ENCODE measurements at regions not wholly inside any gene's neighbourhood (a gene's known extent, or its start where the extent isn't known, plus 50 kb on each side); places are given as distances from the start of the nearest gene placed in this dataset.
"Not testable (repeated sequence)": the region's sequence is repeated elsewhere in the genome, so short reads cannot be mapped to it uniquely, and the experiment has no call there.

DNA sequence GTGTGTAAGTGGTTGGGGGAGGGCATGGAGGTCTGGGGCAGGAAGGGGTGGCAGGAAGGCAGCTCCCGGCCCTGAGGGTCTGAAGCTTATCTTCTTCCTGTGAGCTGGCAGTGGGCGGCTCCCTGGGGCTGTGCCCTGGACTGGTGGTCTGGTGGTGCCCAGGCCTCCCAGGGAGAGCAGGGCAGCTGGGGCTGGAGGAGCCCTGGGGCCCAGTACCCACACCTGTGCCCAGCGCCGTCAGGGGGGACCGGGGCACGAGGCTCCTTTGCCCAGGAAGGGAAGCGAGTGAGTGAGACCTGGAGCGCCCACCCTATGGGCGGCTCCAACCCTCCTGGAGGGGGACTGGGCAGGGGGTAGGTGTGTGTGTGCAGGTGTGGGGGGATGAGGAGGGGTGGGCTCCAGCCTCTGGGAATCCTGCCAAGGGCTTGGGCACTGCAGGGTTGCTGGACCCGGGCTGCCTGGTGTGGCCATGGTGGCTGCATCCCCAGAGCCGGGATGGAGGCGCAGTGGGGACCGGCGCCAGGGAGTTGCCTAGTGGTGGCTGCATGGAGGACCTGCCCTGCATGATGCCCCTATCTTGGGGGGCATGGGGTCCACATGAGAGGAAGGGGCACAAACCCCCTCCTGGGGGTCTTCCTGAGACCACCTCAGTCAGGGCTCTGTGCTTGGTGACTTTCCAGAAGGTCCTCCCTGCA lies 353.6 kb downstream of the TMEM121 start:
- Histone ChIP-seq H3K4me1 (no peaks in the 10 kb centered on the region), H3K27me3 (ENCODE audit: low read depth) (peaks cover 74% of the 10 kb centered on the region), H3K9me3 (replicated peaks) (no peaks in the 10 kb centered on the region), H3K4me3 (no peak overlapping the region), H3K36me3 (no peaks in the 10 kb centered on the region), H3K27ac (replicated peaks) (no peak overlapping the region)
- DNase-seq, result peak; percentile 10
- intact Hi-C loops (cut with micrococcal nuclease), result no loop called here
- TF ChIP-seq, protein P1, sequence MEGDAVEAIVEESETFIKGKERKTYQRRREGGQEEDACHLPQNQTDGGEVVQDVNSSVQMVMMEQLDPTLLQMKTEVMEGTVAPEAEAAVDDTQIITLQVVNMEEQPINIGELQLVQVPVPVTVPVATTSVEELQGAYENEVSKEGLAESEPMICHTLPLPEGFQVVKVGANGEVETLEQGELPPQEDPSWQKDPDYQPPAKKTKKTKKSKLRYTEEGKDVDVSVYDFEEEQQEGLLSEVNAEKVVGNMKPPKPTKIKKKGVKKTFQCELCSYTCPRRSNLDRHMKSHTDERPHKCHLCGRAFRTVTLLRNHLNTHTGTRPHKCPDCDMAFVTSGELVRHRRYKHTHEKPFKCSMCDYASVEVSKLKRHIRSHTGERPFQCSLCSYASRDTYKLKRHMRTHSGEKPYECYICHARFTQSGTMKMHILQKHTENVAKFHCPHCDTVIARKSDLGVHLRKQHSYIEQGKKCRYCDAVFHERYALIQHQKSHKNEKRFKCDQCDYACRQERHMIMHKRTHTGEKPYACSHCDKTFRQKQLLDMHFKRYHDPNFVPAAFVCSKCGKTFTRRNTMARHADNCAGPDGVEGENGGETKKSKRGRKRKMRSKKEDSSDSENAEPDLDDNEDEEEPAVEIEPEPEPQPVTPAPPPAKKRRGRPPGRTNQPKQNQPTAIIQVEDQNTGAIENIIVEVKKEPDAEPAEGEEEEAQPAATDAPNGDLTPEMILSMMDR (IDR thresholded peaks at IDR 0.05; ENCODE audit: borderline replicate concordance), result no peak

DNA sequence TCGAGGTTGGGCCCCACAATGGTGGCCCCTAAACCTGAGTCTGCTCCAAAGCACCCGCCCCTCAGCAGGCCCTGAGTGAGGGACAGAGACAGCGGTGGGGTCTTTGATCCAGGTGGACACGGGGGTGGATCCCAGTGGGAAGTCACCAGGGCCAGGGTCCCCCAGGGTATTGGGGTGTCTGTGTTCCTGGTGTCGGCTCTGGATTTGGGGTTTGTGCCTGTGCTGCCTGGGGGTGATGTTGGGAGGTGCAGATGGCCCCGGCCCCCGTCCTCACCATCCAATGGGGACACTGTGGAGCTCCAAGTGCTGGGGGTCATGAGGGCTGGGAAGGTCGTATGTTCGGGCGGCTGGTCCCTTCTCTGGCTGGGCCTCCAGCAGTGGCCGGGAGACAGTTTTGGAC lies 354.2 kb downstream of the TMEM121 start:
- TF ChIP-seq, protein P1 (IDR thresholded peaks at IDR 0.05; ENCODE audit: borderline replicate concordance), result no peak
- H3K4me3 ChIP-seq, result no peak overlapping the region
- intact Hi-C loops (cut with micrococcal nuclease), result no loop called here
- no peak for DNase-seq
- peaks cover 68% of the 10 kb centered on the region for H3K27me3 ChIP-seq (ENCODE audit: low read depth)
- no peaks in the 10 kb centered on the region for H3K4me1 ChIP-seq
- H3K9me3 ChIP-seq (replicated peaks), result no peaks in the 10 kb centered on the region
- no peaks in the 10 kb centered on the region for H3K36me3 ChIP-seq
- no peak overlapping the region for H3K27ac ChIP-seq (replicated peaks)

- no peaks in the 10 kb centered on the region for H3K9me3 ChIP-seq (replicated peaks)
- no peak overlapping the region for H3K27ac ChIP-seq (replicated peaks)
- intact Hi-C loops (cut with micrococcal nuclease), result no loop called here
- peak; percentile 7 for DNase-seq
- H3K27me3 ChIP-seq (ENCODE audit: low read depth), result peaks cover 62% of the 10 kb centered on the region
- TF ChIP-seq, protein P1 (IDR thresholded peaks at IDR 0.05; ENCODE audit: borderline replicate concordance), result no peak
- no peaks in the 10 kb centered on the region for H3K4me1 ChIP-seq
- H3K4me3 ChIP-seq, result no peak overlapping the region
- no peaks in the 10 kb centered on the region for H3K36me3 ChIP-seq
These were observed 354.9 kb downstream of the TMEM121 start for GRCh38 chr14:105881021-105881930.

- DNase-seq, result peak; percentile 9
- H3K36me3 ChIP-seq; H3K9me3 ChIP-seq (replicated peaks); H3K27ac ChIP-seq (replicated peaks); H3K4me1 ChIP-seq; H3K4me3 ChIP-seq; intact Hi-C loops (cut with micrococcal nuclease): not testable (repeated sequence)
- peaks cover 55% of the 10 kb centered on the region for H3K27me3 ChIP-seq (ENCODE audit: low read depth)
These were observed 355.6 kb downstream of the TMEM121 start for GRCh38 chr14:105882011-105882410.

- H3K36me3 ChIP-seq, result no peaks in the 10 kb centered on the region
- H3K9me3 ChIP-seq (replicated peaks), result no peaks in the 10 kb centered on the region
- no peaks in the 10 kb centered on the region for H3K4me1 ChIP-seq
- peak; percentile 5 for DNase-seq
- H3K4me3 ChIP-seq, result no peak overlapping the region
- TF ChIP-seq, protein P1 (IDR thresholded peaks at IDR 0.05; ENCODE audit: borderline replicate concordance), result no peak
- H3K27ac ChIP-seq (replicated peaks), result no peak overlapping the region
- peaks cover 51% of the 10 kb centered on the region for H3K27me3 ChIP-seq (ENCODE audit: low read depth)
- intact Hi-C loops (cut with micrococcal nuclease), result no loop called here
These were observed 356.2 kb downstream of the TMEM121 start for GRCh38 chr14:105882626-105883025.
